Mesothelial cell of epicardium (in vitro differentiated cells): ENCODE measurements at regions not wholly inside any gene's neighbourhood (a gene's known extent, or its start where the extent isn't known, plus 50 kb on each side); places are given as distances from the start of the nearest gene placed in this dataset.

Source experiments
- DNase-seq, 2 experiments: peaks; one replicate each; pipeline ENCODE4 v3.0.0; 2021; ENCODE audit warnings: low spot score in 2 of 2; ENCODE audit not compliant: unreplicated experiment in 2 of 2
- H3K27ac Mint-ChIP-seq: 2 replicates; pipeline ENCODE4 v1.8.0; 2021; ENCODE audit warnings: mixed read lengths
- H3K27me3 Mint-ChIP-seq: 2 replicates; pipeline ENCODE4 v1.8.0; 2021; ENCODE audit warnings: low read depth, mixed read lengths
- H3K36me3 Mint-ChIP-seq: 2 replicates; pipeline ENCODE4 v1.8.0; 2021; ENCODE audit warnings: mixed read lengths
- H3K4me1 Mint-ChIP-seq: 2 replicates; pipeline ENCODE4 v1.8.0; 2021; ENCODE audit warnings: mixed read lengths
- H3K4me3 Mint-ChIP-seq: 2 replicates; pipeline ENCODE4 v1.8.0; 2021; ENCODE audit warnings: mild to moderate bottlenecking, moderate library complexity, mixed read lengths
- H3K9me3 Mint-ChIP-seq: 2 replicates; pipeline ENCODE4 v1.8.0; 2021; ENCODE audit warnings: mixed read lengths
- CTCF ChIP-seq: fragments of 200-600 bp; sonication (generic); IDR thresholded peaks from one replicate; pipeline ENCODE4 v1.5.0; 2021; ENCODE audit warnings: antibody characterized with exemption; ENCODE audit not compliant: unreplicated experiment

- Mint-ChIP-seq H3K4me1 (peaks cover 1% of the 10 kb centered on the region), H3K27ac (no peak overlapping the region), H3K36me3 (no peaks in the 10 kb centered on the region), H3K4me3 (no peak overlapping the region), H3K9me3 (no peaks in the 10 kb centered on the region), H3K27me3 (no peaks in the 10 kb centered on the region)
- no peak for TF ChIP-seq CTCF
- DNase-seq: no peak
Measured at GRCh38 chr6:90450268-90450953, 136.5 kb downstream of the MAP3K7 start.

DNA sequence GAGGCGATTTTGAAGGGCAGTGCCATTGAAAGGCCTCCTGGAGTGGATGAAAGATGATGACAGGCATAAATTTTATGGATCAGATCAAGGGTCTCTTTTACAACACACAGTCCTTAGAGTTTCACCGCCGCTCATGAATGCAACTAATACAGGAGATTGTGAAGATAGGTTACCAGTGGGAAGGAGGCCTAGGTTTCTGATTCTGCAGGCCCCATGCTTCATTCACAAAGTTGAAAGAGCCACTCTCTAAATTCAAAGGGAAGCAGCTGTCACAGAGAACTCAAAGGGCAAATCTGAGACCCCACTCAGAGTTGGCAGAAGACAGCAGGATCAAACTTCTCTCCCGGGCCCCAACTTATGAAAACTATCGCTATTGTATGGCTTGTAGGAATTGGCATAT, 137.6 kb downstream of the MAP3K7 start:
- Mint-ChIP-seq H3K36me3 (no peaks in the 10 kb centered on the region), H3K4me1 (peaks cover 1% of the 10 kb centered on the region), H3K27ac (no peak overlapping the region), H3K27me3 (no peaks in the 10 kb centered on the region), H3K4me3 (no peak overlapping the region), H3K9me3 (no peaks in the 10 kb centered on the region)
- DNase-seq: no peak
- no peak for TF ChIP-seq CTCF

- no peak overlapping the region for H3K4me3 Mint-ChIP-seq
- peaks cover 1% of the 10 kb centered on the region for H3K4me1 Mint-ChIP-seq
- TF ChIP-seq CTCF: no peak
- no peak for DNase-seq
- H3K9me3 Mint-ChIP-seq: no peaks in the 10 kb centered on the region
- H3K27me3 Mint-ChIP-seq: no peaks in the 10 kb centered on the region
- no peak overlapping the region for H3K27ac Mint-ChIP-seq
- H3K36me3 Mint-ChIP-seq: no peaks in the 10 kb centered on the region
Measured at GRCh38 chr6:90448836-90449235, 138.0 kb downstream of the MAP3K7 start.

DNA sequence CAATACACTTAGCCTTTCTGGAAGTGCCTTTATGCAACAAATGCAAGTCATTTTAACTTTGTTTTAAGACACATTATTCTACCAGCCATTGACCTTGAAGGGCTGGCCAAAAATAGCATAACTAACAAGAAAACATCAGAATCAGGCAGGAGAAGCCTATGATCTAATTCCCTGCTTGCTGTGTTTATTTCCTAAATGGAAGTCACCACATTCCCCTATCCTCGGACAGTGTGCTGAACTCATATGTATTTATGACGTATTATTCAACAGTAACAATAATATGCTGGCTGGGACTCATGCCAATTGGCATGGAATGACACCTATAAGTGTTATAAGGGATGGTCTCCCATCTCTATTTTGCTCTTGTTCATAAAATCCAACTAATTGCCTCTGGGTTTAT, 140.7 kb downstream of the MAP3K7 start:
- no peak overlapping the region for H3K27ac Mint-ChIP-seq
- no peak for DNase-seq
- H3K36me3 Mint-ChIP-seq: no peaks in the 10 kb centered on the region
- no peak for TF ChIP-seq CTCF
- H3K4me1 Mint-ChIP-seq: peaks cover 1% of the 10 kb centered on the region
- H3K27me3 Mint-ChIP-seq: no peaks in the 10 kb centered on the region
- no peak overlapping the region for H3K4me3 Mint-ChIP-seq
- no peaks in the 10 kb centered on the region for H3K9me3 Mint-ChIP-seq

DNA sequence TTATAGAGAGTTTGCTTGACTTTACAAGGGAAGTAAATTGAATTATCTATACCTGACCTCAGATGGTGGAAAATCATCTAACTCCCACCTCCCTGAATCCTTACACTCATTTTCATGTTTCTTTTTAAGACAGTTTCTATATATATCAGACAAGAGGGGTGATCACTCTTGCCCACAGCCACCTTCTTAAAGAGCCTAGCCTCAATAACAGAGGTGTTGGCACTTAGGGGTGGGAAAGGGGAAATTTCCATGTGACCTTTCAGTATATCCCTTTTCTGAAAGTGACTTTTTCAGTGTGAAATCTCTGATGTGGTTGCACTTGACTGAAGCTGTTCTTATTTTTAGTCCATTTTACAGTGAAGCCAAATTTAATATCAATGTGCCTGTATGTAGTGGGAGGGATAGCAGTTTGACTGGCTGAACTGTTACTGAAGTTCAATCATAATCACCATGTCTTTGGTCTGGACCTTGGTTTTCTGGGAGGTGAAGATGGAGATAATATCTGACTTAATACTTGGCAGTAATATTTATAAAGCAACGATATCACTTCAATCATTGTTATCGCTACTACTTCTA, 141.3 kb downstream of the MAP3K7 start:
- TF ChIP-seq CTCF: no peak
- no peaks in the 10 kb centered on the region for H3K9me3 Mint-ChIP-seq
- no peaks in the 10 kb centered on the region for H3K27me3 Mint-ChIP-seq
- H3K4me3 Mint-ChIP-seq: no peak overlapping the region
- no peaks in the 10 kb centered on the region for H3K36me3 Mint-ChIP-seq
- H3K27ac Mint-ChIP-seq: no peak overlapping the region
- DNase-seq: no peak
- peaks cover 1% of the 10 kb centered on the region for H3K4me1 Mint-ChIP-seq
